Stimulated activated CD4-positive, alpha-beta T cell treated with anti-CD3 and anti-CD28 coated beads, Interleukin-4, amount 100 ng/mL, for 4 hours (primary cell): ENCODE measurements at regions not wholly inside any gene's neighbourhood (a gene's known extent, or its start where the extent isn't known, plus 50 kb on each side); places are given as distances from the start of the nearest gene placed in this dataset.
"Not testable (repeated sequence)": the region's sequence is repeated elsewhere in the genome, so short reads cannot be mapped to it uniquely, and the experiment has no call there.

Experiments used
- DNase-seq, 2 experiments: peaks; one replicate each; pipeline ENCODE4 v3.0.0-alpha.2; 2020

GRCh38 chr3:150300388-150300787 lies 107.7 kb upstream of the TSC22D2 start:
- no peak for DNase-seq

DNA sequence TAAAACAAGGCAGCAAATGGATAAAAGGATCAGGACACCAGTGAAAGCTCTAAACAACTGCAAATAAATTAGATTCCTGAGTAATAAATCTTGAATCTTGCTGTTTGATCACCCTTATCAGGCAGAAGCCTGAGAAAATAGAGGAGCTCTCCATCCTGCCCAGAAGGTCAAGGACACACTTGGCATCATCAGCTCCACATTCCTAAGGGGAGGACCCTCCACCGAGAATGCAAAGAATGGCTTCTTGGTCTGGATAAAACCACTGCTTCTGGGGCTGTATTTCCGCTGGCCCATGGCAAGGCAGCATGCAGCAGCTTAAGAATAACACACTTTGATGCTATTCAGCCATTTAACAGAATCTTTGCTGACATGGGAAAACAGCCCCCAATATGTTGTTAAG lies 108.9 kb upstream of the TSC22D2 start:
- DNase-seq, result no peak

GRCh38 chr3:150296966-150297365 lies 111.1 kb upstream of the TSC22D2 start:
- no peak for DNase-seq

DNA sequence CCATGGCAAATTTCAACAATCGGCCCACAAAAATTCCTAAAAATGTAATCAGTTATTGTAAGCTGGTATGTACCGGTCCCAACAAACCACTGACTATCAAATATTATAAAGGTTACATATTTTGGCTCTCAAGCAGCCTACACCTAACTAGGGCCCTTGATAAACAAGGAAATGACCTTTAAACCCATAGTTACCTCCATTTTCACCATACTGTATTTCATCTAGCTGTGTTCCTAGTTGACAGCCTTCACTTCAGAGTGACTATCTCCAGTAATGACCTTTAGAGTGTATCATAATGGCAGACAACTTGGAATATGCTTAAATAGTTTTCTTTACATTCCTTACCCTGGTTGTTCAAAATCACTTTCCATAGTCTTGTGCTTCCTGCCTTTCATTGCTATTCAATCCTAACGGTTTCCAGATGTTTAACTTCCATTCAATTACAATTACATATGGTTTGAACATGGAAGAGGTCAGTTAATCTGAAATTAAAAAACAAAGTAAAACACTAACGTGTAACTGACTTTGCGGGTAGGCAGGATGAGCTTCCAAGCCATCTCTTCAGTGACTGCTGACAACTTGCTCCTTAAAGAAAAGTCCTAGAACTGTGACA lies 111.9 kb upstream of the TSC22D2 start:
- DNase-seq, result no peak

DNA sequence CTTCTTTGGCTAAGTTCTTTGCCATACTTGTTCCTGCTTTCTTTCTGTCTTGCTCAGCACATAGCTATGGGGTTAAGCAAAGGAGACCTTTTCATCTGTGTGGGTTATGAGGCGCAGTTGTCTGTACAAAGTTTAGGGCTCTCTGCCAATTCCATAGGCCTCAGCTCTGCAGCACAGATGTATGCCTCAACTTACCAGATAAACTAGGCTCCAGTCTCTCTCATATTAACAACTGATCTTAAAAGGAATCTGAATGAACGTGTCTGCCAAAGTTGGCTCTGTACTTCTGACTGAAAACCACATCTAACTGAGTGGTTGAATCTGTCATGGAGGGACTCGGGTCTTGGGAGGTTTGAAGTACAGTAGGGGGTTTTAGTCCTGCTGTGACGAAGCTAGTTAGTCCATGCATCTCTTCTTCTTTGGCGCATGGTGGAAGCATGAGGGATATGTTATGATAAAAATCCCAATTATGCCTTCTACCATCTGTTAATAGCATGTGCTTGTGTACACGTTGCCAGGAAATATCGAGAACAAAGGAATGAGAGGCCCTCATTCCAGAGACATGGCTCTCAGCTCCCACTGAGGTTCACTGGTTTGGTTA lies 114.6 kb upstream of the TSC22D2 start:
- DNase-seq, result no peak

GRCh38 chr3:150292891-150293290 lies 115.2 kb upstream of the TSC22D2 start:
- no peak for DNase-seq

- DNase-seq, result no peak
Measured at GRCh38 chr3:150291515-150291914, 116.6 kb upstream of the TSC22D2 start.

- no peak for DNase-seq
Measured at GRCh38 chr3:150286390-150287147, 121.5 kb upstream of the TSC22D2 start.

- no peak for DNase-seq
Measured at GRCh38 chr3:150285601-150286000, 122.5 kb upstream of the TSC22D2 start.

DNA sequence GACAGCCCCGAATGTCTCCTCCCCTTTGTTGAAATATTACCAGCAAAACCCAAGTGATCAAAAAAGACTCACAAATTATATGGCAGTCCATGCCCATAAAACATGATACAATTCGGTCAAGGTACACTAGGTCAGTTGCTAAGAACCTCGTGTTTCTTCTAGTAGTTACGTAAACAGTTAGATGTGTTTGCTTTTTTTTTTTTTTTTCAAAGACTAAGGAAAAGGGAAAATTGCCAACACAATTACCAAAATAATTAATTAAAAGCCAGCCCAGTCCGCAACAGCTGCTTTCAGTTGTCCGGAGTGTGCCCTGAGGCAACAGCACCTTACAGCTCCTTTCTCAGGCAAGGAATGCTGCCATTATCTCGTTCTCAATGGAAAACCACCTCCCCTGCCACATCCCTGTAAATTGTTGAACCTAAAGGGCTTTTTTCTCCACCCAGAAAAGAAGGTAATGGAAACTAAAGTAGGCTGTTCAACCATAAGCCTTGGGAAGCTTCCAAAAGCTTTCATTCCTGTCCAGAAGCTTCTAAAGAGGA lies 129.2 kb upstream of the TSC22D2 start:
- DNase-seq, result no peak

GRCh38 chr3:150278195-150278594 lies 129.9 kb upstream of the TSC22D2 start:
- DNase-seq, result no peak

GRCh38 chr3:150277444-150277843 lies 130.7 kb upstream of the TSC22D2 start:
- DNase-seq, result no peak

DNA sequence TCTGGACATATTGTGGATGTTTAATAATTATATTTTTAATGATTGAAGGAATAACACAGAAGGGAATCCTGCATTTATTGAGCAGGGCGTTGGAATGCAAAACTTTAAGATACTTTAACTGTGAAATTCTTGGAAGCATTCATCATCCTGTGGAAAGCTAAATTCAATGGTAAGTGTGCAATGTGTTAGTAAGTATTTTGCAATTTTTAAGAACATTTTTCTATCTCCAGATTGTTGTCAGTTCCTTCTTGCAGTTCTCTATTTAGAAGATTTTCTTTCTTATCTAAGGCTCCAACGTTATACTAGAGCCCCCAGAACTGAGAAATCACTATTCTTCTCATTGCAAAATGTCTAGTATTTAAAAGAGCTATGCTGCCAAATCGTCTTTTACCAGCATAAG lies 132.2 kb upstream of the TSC22D2 start:
- no peak for DNase-seq

DNA sequence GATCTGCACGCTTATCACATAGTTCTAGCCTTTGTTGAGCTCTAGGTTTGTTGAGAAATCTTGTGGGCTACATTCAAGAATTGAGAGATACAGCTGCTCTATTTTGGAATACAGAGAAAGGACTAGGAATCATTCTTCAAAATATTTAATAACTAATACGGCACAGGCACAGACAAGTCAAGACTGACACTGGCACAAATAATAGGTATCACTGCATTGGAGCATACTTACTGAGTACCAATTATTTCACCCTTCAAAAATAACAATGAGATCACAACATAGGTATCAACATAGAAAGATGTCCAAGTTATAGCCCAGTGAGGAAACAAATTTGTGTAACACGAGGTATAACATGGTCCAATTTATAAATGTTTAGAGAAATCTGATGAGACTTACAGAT lies 133.7 kb upstream of the TSC22D2 start:
- DNase-seq, result no peak

DNA sequence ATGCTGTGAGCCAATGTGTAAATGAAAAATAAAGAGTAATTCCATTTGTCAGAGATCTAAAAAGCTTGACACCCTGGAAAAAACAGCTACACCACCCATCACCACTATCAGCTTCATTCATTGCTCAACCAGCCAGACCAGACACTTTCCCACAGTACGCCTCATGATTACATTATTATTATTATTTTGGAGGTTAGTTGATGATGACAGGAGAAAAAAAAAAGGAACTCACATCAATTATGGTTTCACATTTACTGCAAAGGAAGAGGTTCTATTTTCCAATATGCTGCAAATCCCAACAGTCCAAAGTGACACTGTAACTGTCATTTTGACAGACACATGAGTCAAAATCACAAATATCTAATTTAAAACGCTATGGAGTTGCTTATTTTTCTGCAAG lies 134.7 kb upstream of the TSC22D2 start:
- no peak for DNase-seq

GRCh38 chr3:150271591-150271960 lies 136.5 kb upstream of the TSC22D2 start:
- no peak for DNase-seq

- no peak for DNase-seq
Measured at GRCh38 chr3:150270883-150271590, 137.1 kb upstream of the TSC22D2 start.

DNA sequence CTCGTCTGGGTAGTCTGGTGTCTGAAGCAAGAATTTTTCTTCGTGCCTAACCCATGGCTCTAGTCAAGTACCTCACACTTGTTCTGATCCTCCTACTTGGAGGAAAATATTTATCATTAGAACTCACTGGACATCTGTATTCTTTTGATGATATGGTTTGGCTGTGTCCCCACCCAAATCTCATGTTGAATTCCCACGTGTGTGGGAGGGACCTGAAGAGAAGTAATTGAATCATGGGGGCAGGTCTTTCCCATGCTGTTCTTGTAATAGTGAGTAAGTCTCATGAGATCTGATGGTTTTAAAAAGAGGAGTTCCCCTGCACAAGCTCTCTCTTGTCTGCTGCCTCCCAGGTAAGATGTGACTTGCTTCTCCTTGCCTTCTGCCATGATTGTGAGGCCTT lies 137.7 kb upstream of the TSC22D2 start:
- not testable (repeated sequence) for DNase-seq

- DNase-seq, result no peak
Measured at GRCh38 chr3:150269526-150269925, 138.6 kb upstream of the TSC22D2 start.

GRCh38 chr3:150268426-150269391 lies 139.4 kb upstream of the TSC22D2 start:
- no peak for DNase-seq

- DNase-seq, result no peak
Measured at GRCh38 chr3:150267288-150267687, 140.8 kb upstream of the TSC22D2 start.

- no peak for DNase-seq
Measured at GRCh38 chr3:150265305-150265704, 142.8 kb upstream of the TSC22D2 start.
